ENCODE measurements at regions not wholly inside any gene's neighbourhood (a gene's known extent, or its start where the extent isn't known, plus 50 kb on each side); places are given as distances from the start of the nearest gene placed in this dataset.

GRCh38 chr12:92022093-92022492 is 123.6 kb downstream of the BTG1 start:
- DNase-seq (ENCODE audit: low read depth, low spot score) (no peak), ATAC-seq (no peak)
- POLR2A ChIA-PET = no interaction called here
- in situ Hi-C loops (cut with HindIII; ENCODE audit: low pct_unique_long_range_greater_than_20kb, low sequenced_read_pairs) = no loop called here
- CTCF ChIA-PET = no interaction called here
- Histone ChIP-seq H3K4me1 (ENCODE audit: control insufficient read depth, insufficient read depth, low read length) (peaks cover 6% of the 10 kb centered on the region; the same call in 1 of the 2 replicates), H3K36me3 (ENCODE audit: control insufficient read depth, insufficient read depth, low read length) (no peaks in the 10 kb centered on the region), H3K27me3 (ENCODE audit: control insufficient read depth, insufficient read depth, low read length) (no peaks in the 10 kb centered on the region), H3K4me3 (ENCODE audit: low read depth in 2 of 2, low read length in 2 of 2) (no peak overlapping the region), H3K9me3 (ENCODE audit: control insufficient read depth, insufficient read depth, low read depth, low read length) (no peaks in the 10 kb centered on the region), H3K27ac (ENCODE audit: low read length) (0 out of 2 replicates have a peak overlapping the region, but pooled peaks have one; percentile 10)
- TF ChIP-seq, protein P1, sequence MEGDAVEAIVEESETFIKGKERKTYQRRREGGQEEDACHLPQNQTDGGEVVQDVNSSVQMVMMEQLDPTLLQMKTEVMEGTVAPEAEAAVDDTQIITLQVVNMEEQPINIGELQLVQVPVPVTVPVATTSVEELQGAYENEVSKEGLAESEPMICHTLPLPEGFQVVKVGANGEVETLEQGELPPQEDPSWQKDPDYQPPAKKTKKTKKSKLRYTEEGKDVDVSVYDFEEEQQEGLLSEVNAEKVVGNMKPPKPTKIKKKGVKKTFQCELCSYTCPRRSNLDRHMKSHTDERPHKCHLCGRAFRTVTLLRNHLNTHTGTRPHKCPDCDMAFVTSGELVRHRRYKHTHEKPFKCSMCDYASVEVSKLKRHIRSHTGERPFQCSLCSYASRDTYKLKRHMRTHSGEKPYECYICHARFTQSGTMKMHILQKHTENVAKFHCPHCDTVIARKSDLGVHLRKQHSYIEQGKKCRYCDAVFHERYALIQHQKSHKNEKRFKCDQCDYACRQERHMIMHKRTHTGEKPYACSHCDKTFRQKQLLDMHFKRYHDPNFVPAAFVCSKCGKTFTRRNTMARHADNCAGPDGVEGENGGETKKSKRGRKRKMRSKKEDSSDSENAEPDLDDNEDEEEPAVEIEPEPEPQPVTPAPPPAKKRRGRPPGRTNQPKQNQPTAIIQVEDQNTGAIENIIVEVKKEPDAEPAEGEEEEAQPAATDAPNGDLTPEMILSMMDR (IDR thresholded peaks at IDR 0.05) = no peak
- TF ChIP-seq REST (IDR thresholded peaks at IDR 0.05; ENCODE audit: insufficient read depth in 1 of 2, low read depth in 2 of 2, low read length in 1 of 2) (no peak), TCF7L2 (IDR thresholded peaks at IDR 0.05; ENCODE audit: low read depth, low read length) (no peak), POLR2AphosphoS5 (IDR thresholded peaks at IDR 0.05; ENCODE audit: low read depth, low read length) (no peak), SIN3A (IDR thresholded peaks at IDR 0.05; ENCODE audit: borderline replicate concordance, insufficient read depth, low read depth, low read length) (no peak)
- BruUV-seq (replicated peaks) = no TSS peak
- intact Hi-C loops (cut with micrococcal nuclease; ENCODE audit: unreplicated experiment) = no loop called here

DNA sequence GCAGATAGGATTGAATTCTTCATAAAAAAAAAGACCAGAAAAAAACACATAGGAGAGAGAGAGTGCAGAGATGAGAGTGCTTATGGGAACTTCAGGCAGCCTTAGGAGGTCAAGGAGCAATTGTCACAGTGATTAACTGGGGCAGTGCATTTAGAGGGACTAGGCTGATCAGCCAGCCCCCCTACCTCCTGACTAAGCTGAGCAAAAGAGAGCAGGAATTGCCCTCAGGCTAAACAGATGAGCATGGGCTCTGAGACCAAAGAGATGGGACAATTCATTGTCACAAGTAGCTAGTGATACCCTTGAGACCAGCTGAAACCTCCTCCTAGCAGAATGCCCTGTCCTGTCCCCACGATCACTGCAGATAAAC is 124.0 kb downstream of the BTG1 start:
- Histone ChIP-seq H3K4me3 (ENCODE audit: low read depth in 2 of 2, low read length in 2 of 2) (no peak overlapping the region), H3K9me3 (ENCODE audit: control insufficient read depth, insufficient read depth, low read depth, low read length) (no peaks in the 10 kb centered on the region), H3K27me3 (ENCODE audit: control insufficient read depth, insufficient read depth, low read length) (no peaks in the 10 kb centered on the region), H3K27ac (ENCODE audit: low read length) (0 out of 2 replicates have a peak overlapping the region, but pooled peaks have one; percentile 10), H3K4me1 (ENCODE audit: control insufficient read depth, insufficient read depth, low read length) (peaks cover 6% of the 10 kb centered on the region; the same call in 1 of the 2 replicates), H3K36me3 (ENCODE audit: control insufficient read depth, insufficient read depth, low read length) (no peaks in the 10 kb centered on the region)
- TF ChIP-seq REST (IDR thresholded peaks at IDR 0.05; ENCODE audit: insufficient read depth in 1 of 2, low read depth in 2 of 2, low read length in 1 of 2) = no peak
- TF ChIP-seq POLR2AphosphoS5 (IDR thresholded peaks at IDR 0.05; ENCODE audit: low read depth, low read length) = no peak
- intact Hi-C loops (cut with micrococcal nuclease; ENCODE audit: unreplicated experiment) = no loop called here
- ATAC-seq (peak; percentile 70), DNase-seq (ENCODE audit: low read depth, low spot score) (no peak)
- BruUV-seq (replicated peaks) = no TSS peak
- ChIA-PET CTCF (no interaction called here), POLR2A (no interaction called here)
- in situ Hi-C loops (cut with HindIII; ENCODE audit: low pct_unique_long_range_greater_than_20kb, low sequenced_read_pairs) = no loop called here
